HEK293 (cell line): ENCODE measurements at regions not wholly inside any gene's neighbourhood (a gene's known extent, or its start where the extent isn't known, plus 50 kb on each side); places are given as distances from the start of the nearest gene placed in this dataset.

Experiments used
- CTCF ChIA-PET: fragments of 350-600 bp; formaldehyde crosslinking; extraction: SDS; loops from one replicate; lab custom pipeline; 2021; ENCODE audit warnings: antibody characterized with exemption; lab: Yijun Ruan, JAX
- POLR2A ChIA-PET: fragments of 300-600 bp; formaldehyde crosslinking; extraction: SDS; loops from one replicate; lab custom pipeline; 2020; ENCODE audit warnings: antibody characterized with exemption, inconsistent platforms; lab: Yijun Ruan, JAX
- H3K27ac ChIP-seq: fragments of 200-500 bp; sonication (Bioruptor generic); 2 replicates; pipeline ENCODE4 v1.5.1; 2014; ENCODE audit warnings: low read depth, low read length, control low read depth, inconsistent platforms; ENCODE audit errors: extremely low read depth
- H3K36me3 ChIP-seq, 2 experiments: fragments of 200-500 bp in 1 of 2; sonication (Bioruptor generic) in 1 of 2; 1 replicate in 1 of 2; 2 replicates in 1 of 2; pipeline ENCODE4 v1.5.1; 2014 to 2017; ENCODE audit warnings: inconsistent platforms in 2 of 2, low read length in 2 of 2; ENCODE audit not compliant: control insufficient read depth in 2 of 2, insufficient read depth in 1 of 2
- H3K4me1 ChIP-seq: fragments of 200-500 bp; sonication (Bioruptor generic); 2 replicates; pipeline ENCODE4 v1.5.1; 2014; ENCODE audit warnings: mild to moderate bottlenecking, low read length, inconsistent platforms; ENCODE audit not compliant: control insufficient read depth, insufficient read depth
- H3K4me3 ChIP-seq: 2 replicates; pipeline ENCODE4 v1.5.1; 2011; ENCODE audit warnings: low read depth, mild to moderate bottlenecking, control low read depth, low read length, moderate library complexity
- H3K9me3 ChIP-seq: fragments of 200-500 bp; sonication (Bioruptor generic); 2 replicates; pipeline ENCODE4 v1.5.1; 2014; ENCODE audit warnings: low read depth, low read length, inconsistent platforms; ENCODE audit not compliant: control insufficient read depth, insufficient read depth
- KLF7 ChIP-seq: fragments of 450-650 bp; formaldehyde crosslinking; IDR thresholded peaks from 2 replicates; pipeline ENCODE4 v1.5.1; 2016; ENCODE audit warnings: missing biosample characterization, missing genetic modification characterization, borderline replicate concordance
- PATZ1 ChIP-seq: fragments of 450-650 bp; formaldehyde crosslinking; IDR thresholded peaks from 2 replicates; pipeline ENCODE4 v1.5.1; 2016; ENCODE audit warnings: missing biosample characterization, missing genetic modification characterization
- PRDM6 ChIP-seq: fragments of 450-650 bp; formaldehyde crosslinking; IDR thresholded peaks from 2 replicates; pipeline ENCODE4 v1.5.1; 2017; ENCODE audit warnings: missing biosample characterization, missing genetic modification characterization
- YY1 ChIP-seq: fragments of 450-650 bp; formaldehyde crosslinking; IDR thresholded peaks from 2 replicates; pipeline ENCODE4 v1.5.1; 2018; ENCODE audit warnings: missing biosample characterization, missing genetic modification characterization
- ZEB2 ChIP-seq: fragments of 450-650 bp; formaldehyde crosslinking; IDR thresholded peaks from 2 replicates; pipeline ENCODE4 v1.5.1; 2016; ENCODE audit warnings: missing biosample characterization, missing genetic modification characterization
- ZNF132 ChIP-seq: fragments of 450-650 bp; formaldehyde crosslinking; IDR thresholded peaks from 2 replicates; pipeline ENCODE4 v1.5.1; 2017; ENCODE audit warnings: missing biosample characterization, missing genetic modification characterization, borderline replicate concordance
- ZNF138 ChIP-seq: fragments of 450-650 bp; formaldehyde crosslinking; IDR thresholded peaks from 2 replicates; pipeline ENCODE4 v1.5.1; 2016; ENCODE audit warnings: missing biosample characterization, missing genetic modification characterization, borderline replicate concordance
- ZNF157 ChIP-seq: fragments of 450-650 bp; formaldehyde crosslinking; IDR thresholded peaks from 2 replicates; pipeline ENCODE4 v1.5.1; 2016; ENCODE audit warnings: missing biosample characterization, missing genetic modification characterization
- ZNF2 ChIP-seq: fragments of 450-650 bp; formaldehyde crosslinking; IDR thresholded peaks from 2 replicates; pipeline ENCODE4 v1.5.1; 2016; ENCODE audit warnings: missing biosample characterization, missing genetic modification characterization
- ZNF280C ChIP-seq: fragments of 450-650 bp; formaldehyde crosslinking; IDR thresholded peaks from 2 replicates; pipeline ENCODE4 v1.5.1; 2016; ENCODE audit warnings: missing biosample characterization, missing genetic modification characterization
- ZNF354C ChIP-seq: fragments of 450-650 bp; formaldehyde crosslinking; IDR thresholded peaks from 2 replicates; pipeline ENCODE4 v1.5.1; 2016; ENCODE audit warnings: missing biosample characterization, missing genetic modification characterization, low read depth, borderline replicate concordance
- ZNF391 ChIP-seq: fragments of 450-650 bp; formaldehyde crosslinking; IDR thresholded peaks from 2 replicates; pipeline ENCODE4 v1.5.1; 2016; ENCODE audit warnings: low read depth, missing biosample characterization, missing genetic modification characterization, borderline replicate concordance
- ZNF398 ChIP-seq: fragments of 450-650 bp; formaldehyde crosslinking; IDR thresholded peaks from 2 replicates; pipeline ENCODE4 v1.5.1; 2017; ENCODE audit warnings: missing biosample characterization, missing genetic modification characterization
- ZNF518A ChIP-seq: fragments of 450-650 bp; formaldehyde crosslinking; conservative IDR thresholded peaks from 2 replicates; pipeline ENCODE4 v1.5.1; 2016; ENCODE audit warnings: low read depth, missing biosample characterization, missing genetic modification characterization
- ZNF561 ChIP-seq: fragments of 450-650 bp; IDR thresholded peaks from 2 replicates; pipeline ENCODE4 v1.5.1; 2018; ENCODE audit warnings: missing biosample characterization, missing genetic modification characterization, borderline replicate concordance
- ZNF580 ChIP-seq: fragments of 450-650 bp; formaldehyde crosslinking; IDR thresholded peaks from 2 replicates; pipeline ENCODE4 v1.5.1; 2016; ENCODE audit warnings: missing biosample characterization, missing genetic modification characterization
- ZNF629 ChIP-seq: fragments of 450-650 bp; formaldehyde crosslinking; IDR thresholded peaks from 2 replicates; pipeline ENCODE4 v1.5.1; 2017; ENCODE audit warnings: missing biosample characterization, missing genetic modification characterization
- ZNF692 ChIP-seq: fragments of 450-650 bp; formaldehyde crosslinking; IDR thresholded peaks from 2 replicates; pipeline ENCODE4 v1.5.1; 2016; ENCODE audit warnings: missing biosample characterization, missing genetic modification characterization
- ZNF76 ChIP-seq: fragments of 450-650 bp; formaldehyde crosslinking; IDR thresholded peaks from 2 replicates; pipeline ENCODE4; 2016; ENCODE audit warnings: low read depth, missing biosample characterization, missing genetic modification characterization, borderline replicate concordance
- ZNF785 ChIP-seq: fragments of 450-650 bp; formaldehyde crosslinking; IDR thresholded peaks from 2 replicates; pipeline ENCODE4 v1.5.1; 2016; ENCODE audit warnings: missing biosample characterization, missing genetic modification characterization

GRCh38 chr10:44217274-44217820 lies 167.6 kb downstream of the CXCL12 start (continued):
- TF ChIP-seq ZNF518A (tag by site-specific recombination) (no peak), YY1 (tag by site-specific recombination) (no peak), ZNF785 (tag by site-specific recombination) (no peak), ZNF138 (tag by site-specific recombination) (no peak), PATZ1 (tag by site-specific recombination) (no peak), ZNF280C (tag by site-specific recombination) (no peak), ZNF2 (tag by site-specific recombination) (no peak), ZNF580 (no peak), ZNF354C (tag by site-specific recombination) (no peak), ZNF561 (tag by site-specific recombination) (no peak), PRDM6 (tag by site-specific recombination) (no peak), ZNF157 (no peak)
- TF ChIP-seq, all 188 proteins: peak for 0

GRCh38 chr10:44216073-44216472 lies 168.8 kb downstream of the CXCL12 start:
- POLR2A ChIA-PET, result no interaction called here

More at GRCh38 chr10:44216073-44216472, 168.8 kb downstream of the CXCL12 start:
- H3K9me3 ChIP-seq, result no peaks in the 10 kb centered on the region; the same call in 1 of the 2 replicates
- no peak overlapping the region for H3K27ac ChIP-seq
- H3K36me3 ChIP-seq, result no peaks in the 10 kb centered on the region
- H3K4me3 ChIP-seq, result no peak overlapping the region
- CTCF ChIA-PET, result interaction anchor here (0.7 kb wide), 1 partner anchor 435 kb away, joined by 4 read pairs; no protein-coding TSS in a partner anchor
- no peak for TF ChIP-seq ZNF391 (tag by site-specific recombination)
- no peak for TF ChIP-seq KLF7 (tag by site-specific recombination)
- TF ChIP-seq ZNF76, result no peak
- no peak for TF ChIP-seq ZNF398
- TF ChIP-seq ZNF629 (tag by site-specific recombination), result no peak
- no peak for TF ChIP-seq ZNF354C (tag by site-specific recombination)
- TF ChIP-seq ZNF692 (tag by site-specific recombination), result no peak
- TF ChIP-seq ZEB2, result no peak
- TF ChIP-seq ZNF132 (tag by site-specific recombination), result no peak
- H3K4me1 ChIP-seq, result no peaks in the 10 kb centered on the region
